Stimulated activated naive CD4-positive, alpha-beta T cell treated with Interleukin-2 at 50 U/mL for 16 hours (primary cell): ENCODE measurements at regions not wholly inside any gene's neighbourhood (a gene's known extent, or its start where the extent isn't known, plus 50 kb on each side); places are given as distances from the start of the nearest gene placed in this dataset.
"Not testable (repeated sequence)": the region's sequence is repeated elsewhere in the genome, so short reads cannot be mapped to it uniquely, and the experiment has no call there.

Source experiments
- DNase-seq: peaks from one replicate; lab custom pipeline; 2025; lab: John Stamatoyannopoulos, UW

- DNase-seq = no peak
Measured at GRCh38 chr6:134394905-134395304, 77.0 kb upstream of the SGK1 start.

DNA sequence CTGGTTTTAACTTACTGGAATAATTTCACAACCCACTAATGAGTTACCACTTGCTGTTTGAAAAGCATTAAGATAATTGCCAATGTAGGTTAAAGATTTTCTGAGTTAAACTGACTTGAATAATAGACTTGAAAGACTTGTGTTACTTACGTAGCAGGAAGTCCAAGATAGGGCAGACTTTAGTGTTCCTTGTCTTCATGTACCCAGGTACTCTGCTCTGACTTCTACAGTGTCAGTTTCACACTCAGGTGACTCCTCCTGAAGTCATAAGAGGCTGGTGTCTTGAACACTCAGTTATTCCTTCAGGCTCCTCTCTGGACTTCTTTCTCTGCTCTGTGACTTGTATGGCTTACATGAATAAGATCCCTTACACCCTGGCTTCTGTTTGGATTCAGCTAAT lies 76.3 kb upstream of the SGK1 start:
- no peak for DNase-seq

DNA sequence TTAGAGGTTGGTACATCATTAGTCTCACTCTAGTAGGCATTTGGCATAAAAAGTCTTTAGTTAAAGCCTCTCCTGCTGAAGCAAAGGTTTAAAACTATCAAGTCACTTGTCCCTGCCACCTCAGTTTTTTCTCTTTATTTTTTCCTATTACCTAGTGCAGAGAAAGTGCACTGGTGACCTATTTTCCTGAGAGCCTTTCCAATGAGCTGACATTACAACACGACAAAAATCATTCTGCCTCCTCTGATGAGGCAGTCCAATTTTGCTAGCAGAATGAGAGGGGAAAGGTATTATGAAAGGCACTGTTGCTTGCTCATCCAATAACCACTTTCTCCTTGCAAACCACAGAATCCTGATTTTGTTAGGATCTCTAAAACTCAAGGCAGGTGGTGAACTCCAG lies 73.3 kb upstream of the SGK1 start:
- DNase-seq = no peak

GRCh38 chr6:134389658-134390057 lies 71.7 kb upstream of the SGK1 start:
- DNase-seq = no peak

DNA sequence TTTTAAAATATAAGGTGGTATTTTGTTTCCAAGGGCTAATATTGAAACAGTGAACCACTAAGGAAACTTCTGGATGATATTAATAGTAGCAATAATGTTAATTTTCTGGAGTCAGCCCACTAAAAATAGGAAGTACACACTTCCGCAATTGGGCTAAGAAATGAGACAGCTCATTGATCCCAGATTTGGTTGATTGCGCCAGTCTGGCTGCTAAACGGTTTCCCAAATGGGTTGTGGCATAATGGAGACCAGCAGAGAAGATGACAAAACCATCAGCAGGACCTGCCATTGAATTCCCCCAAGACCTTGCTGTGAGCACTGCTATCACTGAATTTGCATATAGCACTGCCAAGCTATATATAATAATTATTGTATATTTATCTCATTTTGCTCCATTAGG lies 71.2 kb upstream of the SGK1 start:
- no peak for DNase-seq

DNA sequence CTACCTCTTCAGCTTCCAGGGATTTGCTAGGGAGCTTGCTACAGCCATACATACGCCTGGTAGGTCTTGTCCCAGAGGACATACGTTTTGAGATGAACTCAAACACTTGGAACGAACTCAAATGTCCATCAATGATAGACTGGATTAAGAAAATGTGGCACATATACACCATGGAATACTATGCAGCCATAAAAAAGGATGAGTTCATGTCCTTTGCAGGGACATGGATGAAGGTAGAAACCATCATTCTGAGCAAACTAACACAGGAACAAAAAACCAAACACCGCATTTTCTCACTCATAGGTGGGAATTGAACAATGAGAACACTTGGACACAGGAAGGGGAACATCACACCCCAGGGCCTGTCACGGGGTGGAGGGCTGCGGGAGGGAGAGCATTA lies 68.6 kb upstream of the SGK1 start:
- DNase-seq = not testable (repeated sequence)

DNA sequence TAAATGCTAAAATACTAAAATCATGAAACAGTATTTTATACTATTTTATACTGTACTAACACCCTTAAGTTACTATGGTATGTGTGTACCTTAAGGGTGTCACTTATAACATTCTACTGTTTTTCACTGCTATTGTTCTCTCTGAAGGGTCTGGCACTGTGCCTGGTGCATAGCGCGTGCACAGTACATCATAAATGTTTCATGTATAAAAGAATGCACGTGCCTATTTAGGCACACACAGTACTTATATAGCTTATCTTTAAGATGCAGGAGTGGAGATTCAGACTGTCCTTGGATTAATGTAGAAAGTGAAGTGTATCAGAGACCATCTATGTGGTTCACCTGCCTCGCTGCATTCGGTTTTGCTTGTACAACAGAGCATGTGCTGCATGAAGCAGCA lies 64.0 kb upstream of the SGK1 start:
- no peak for DNase-seq

GRCh38 chr6:134379599-134379998 lies 61.7 kb upstream of the SGK1 start:
- DNase-seq = no peak

DNA sequence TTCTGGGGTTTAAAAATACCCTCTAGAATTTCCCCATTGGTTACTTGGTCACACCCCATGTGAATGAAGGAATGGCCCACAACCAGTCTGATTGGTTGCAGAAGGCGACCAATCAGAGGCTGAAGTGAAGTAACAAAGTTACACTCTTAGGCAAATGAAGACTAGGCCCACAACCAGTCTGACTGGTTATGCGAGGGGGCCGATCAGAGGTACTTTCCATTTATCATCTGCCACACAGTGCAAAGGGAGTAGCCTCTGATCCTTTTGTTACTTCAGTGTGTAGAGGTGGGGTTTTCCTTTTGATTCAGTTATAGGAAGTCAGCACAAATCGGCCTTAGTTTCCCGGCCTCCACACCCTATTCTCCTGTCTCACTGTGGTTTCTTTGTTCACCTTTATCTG lies 61.2 kb upstream of the SGK1 start:
- peak; percentile 24 for DNase-seq

DNA sequence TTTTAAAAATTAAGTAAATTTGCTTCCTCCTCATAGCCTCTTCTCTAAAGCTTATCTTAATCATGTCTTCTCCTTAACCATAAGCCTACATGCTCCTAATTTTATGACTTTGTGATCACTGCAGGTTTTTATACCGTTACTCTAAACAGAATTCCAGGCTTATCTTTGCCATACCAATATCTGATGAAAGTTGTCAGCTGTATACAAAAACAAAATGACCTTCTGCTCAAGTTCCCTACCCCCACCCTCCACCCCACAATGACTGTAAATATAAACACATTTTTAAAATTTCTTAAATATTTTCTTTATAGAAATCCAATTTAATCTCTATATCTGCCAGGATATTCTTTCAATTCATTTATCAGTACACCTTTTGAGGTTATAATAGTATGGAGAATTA lies 60.5 kb upstream of the SGK1 start:
- no peak for DNase-seq

- DNase-seq = no peak
Measured at GRCh38 chr6:134376785-134377184, 58.9 kb upstream of the SGK1 start.

GRCh38 chr6:134375220-134375580 lies 57.3 kb upstream of the SGK1 start:
- DNase-seq = no peak

GRCh38 chr6:134374491-134375219 lies 56.7 kb upstream of the SGK1 start:
- DNase-seq = no peak

DNA sequence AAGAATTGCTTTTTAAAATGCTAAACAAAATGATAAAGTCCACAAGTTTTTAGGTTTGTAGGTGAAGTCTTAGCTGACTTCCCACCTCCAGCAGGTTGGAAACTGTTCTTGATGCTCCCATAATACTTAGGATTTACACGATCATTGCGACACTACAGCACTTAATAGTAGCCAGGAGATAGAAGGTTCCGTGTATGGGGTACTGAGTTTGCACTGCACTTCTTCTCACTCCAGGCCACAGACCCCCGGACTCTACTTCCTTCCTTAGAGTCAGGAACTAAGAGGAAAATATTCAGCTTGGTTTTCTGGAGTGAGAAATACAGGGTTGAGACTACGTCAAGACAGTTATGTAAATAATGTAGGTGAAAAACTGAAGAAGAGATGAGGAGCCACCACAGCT lies 56.1 kb upstream of the SGK1 start:
- no peak for DNase-seq

DNA sequence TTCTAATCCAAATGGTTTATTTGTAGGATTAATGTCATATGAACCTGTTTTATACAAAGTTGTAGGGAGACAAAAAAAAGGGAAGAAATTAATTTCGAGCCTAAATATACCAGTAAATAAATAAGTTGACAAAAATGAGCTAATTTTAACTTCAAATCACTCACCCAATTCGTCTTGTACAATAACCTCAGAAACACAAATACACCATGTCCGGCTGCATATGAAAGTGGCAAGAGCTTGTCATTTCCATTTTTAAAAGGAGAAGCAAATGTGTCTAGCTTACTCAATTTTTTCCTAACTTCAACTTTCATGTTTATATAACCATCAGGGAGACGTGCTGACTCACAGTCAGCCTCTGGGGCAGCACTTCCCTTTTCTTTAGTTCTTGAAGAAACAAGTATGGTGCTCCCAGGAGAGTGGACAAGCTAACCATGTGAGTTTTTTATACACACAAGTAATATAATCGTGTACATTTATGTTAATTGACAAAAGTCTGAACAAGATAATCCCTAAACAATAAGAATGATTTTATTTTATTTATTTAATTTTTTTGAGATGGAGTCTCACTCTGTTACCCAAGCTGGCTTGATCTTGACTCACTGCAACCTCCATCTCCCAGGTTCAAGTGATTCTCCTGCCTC lies 55.5 kb upstream of the SGK1 start:
- DNase-seq = no peak

DNA sequence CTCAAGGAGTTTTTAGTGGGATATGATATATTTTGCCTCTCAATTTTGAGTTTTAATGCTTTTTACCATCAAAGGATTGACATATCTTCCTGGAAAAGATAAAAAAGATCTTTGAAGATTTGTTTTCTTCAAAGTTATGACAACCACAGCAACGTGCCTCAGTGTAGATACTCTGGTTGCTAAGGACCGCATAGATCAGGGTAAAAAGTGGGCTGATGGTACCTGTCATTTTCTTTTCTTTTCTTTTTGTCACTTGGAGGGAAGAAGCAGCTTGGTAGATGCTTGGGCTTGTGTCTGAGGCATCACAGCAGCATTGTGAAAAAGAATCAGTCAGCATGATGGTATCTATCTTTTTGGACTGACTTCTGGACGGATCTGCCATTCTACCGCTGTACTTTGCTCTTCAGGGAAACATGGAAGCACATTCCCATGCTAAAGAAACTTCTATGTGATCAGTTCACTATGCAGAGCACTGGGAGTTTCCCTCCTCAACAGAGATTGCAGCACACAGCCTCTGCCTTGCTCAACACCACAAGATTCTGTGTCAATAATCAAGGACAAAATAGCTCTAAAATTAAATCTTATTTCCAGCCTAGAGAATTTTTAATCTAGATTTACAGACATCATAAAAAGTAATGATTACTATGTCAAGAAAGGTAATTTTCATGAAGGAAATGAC lies 54.8 kb upstream of the SGK1 start:
- DNase-seq = no peak

DNA sequence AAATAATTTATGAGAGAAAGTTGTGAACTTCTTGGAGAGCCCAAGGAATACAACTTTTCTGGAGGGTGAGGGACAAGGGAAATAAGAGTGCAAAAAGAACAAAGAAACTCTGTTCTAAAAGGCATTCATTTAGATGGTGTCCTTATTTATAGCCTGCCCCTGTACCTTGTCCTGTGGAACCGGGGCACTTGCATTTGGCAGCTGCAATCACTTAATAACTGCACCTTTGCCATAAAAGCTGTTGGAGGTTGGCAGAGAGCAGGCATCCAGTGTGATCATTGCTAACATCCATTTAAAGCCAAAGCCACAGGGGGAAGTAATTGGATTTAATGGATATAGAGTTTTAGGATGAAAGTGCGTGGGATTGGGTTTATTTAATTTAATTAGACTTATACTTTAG lies 50.8 kb upstream of the SGK1 start:
- DNase-seq = no peak
